ENCODE measurements at regions not wholly inside any gene's neighbourhood (a gene's known extent, or its start where the extent isn't known, plus 50 kb on each side); places are given as distances from the start of the nearest gene placed in this dataset.
A peak's percentile ranks its signal among the peaks of the same experiment; 100 is the strongest.

GRCh38 chr6:4451718-4452117 lies 316.3 kb upstream of the ECI2 start:
- no peak for ATAC-seq (ENCODE audit: low read depth)
- Histone ChIP-seq H3K4me3 (ENCODE audit: severe bottlenecking) (no peak overlapping the region), H3K4me1 (ENCODE audit: insufficient read depth, poor library complexity, severe bottlenecking) (peaks cover 6% of the 10 kb centered on the region), H3K36me3 (ENCODE audit: low read depth) (no peaks in the 10 kb centered on the region), H3K27ac (ENCODE audit: poor library complexity, severe bottlenecking) (no peak overlapping the region), H3K9me3 (ENCODE audit: severe bottlenecking) (no peaks in the 10 kb centered on the region), H3K27me3 (ENCODE audit: insufficient read depth, poor library complexity, severe bottlenecking) (no peaks in the 10 kb centered on the region)
- no peak for DNase-seq (ENCODE audit: low spot score)
- no peak for TF ChIP-seq CTCF (IDR thresholded peaks at IDR 0.05; ENCODE audit: poor library complexity, severe bottlenecking)

- no peak for DNase-seq (ENCODE audit: low spot score)
- H3K27ac ChIP-seq (ENCODE audit: poor library complexity, severe bottlenecking), result no peak overlapping the region
- no peak for ATAC-seq (ENCODE audit: low read depth)
- H3K4me1 ChIP-seq (ENCODE audit: insufficient read depth, poor library complexity, severe bottlenecking), result peaks cover 6% of the 10 kb centered on the region
- no peaks in the 10 kb centered on the region for H3K36me3 ChIP-seq (ENCODE audit: low read depth)
- no peak for TF ChIP-seq CTCF (IDR thresholded peaks at IDR 0.05; ENCODE audit: poor library complexity, severe bottlenecking)
- no peak overlapping the region for H3K4me3 ChIP-seq (ENCODE audit: severe bottlenecking)
- H3K9me3 ChIP-seq (ENCODE audit: severe bottlenecking), result no peaks in the 10 kb centered on the region
- H3K27me3 ChIP-seq (ENCODE audit: insufficient read depth, poor library complexity, severe bottlenecking), result no peaks in the 10 kb centered on the region
Measured at GRCh38 chr6:4451081-4451480, 315.7 kb upstream of the ECI2 start.

- TF ChIP-seq CTCF (IDR thresholded peaks at IDR 0.05; ENCODE audit: poor library complexity, severe bottlenecking), result no peak
- Histone ChIP-seq H3K4me3 (ENCODE audit: severe bottlenecking) (no peak overlapping the region), H3K27me3 (ENCODE audit: insufficient read depth, poor library complexity, severe bottlenecking) (no peaks in the 10 kb centered on the region), H3K4me1 (ENCODE audit: insufficient read depth, poor library complexity, severe bottlenecking) (peaks cover 6% of the 10 kb centered on the region), H3K36me3 (ENCODE audit: low read depth) (no peaks in the 10 kb centered on the region), H3K27ac (ENCODE audit: poor library complexity, severe bottlenecking) (no peak overlapping the region), H3K9me3 (ENCODE audit: severe bottlenecking) (no peaks in the 10 kb centered on the region)
- no peak for ATAC-seq (ENCODE audit: low read depth)
- DNase-seq (ENCODE audit: low spot score), result no peak
Measured at GRCh38 chr6:4450237-4450636, 314.9 kb upstream of the ECI2 start.

GRCh38 chr6:4449409-4449808 lies 314.0 kb upstream of the ECI2 start:
- Histone ChIP-seq H3K27me3 (ENCODE audit: insufficient read depth, poor library complexity, severe bottlenecking) (no peaks in the 10 kb centered on the region), H3K36me3 (ENCODE audit: low read depth) (no peaks in the 10 kb centered on the region), H3K9me3 (ENCODE audit: severe bottlenecking) (no peaks in the 10 kb centered on the region), H3K27ac (ENCODE audit: poor library complexity, severe bottlenecking) (no peak overlapping the region), H3K4me3 (ENCODE audit: severe bottlenecking) (no peak overlapping the region), H3K4me1 (ENCODE audit: insufficient read depth, poor library complexity, severe bottlenecking) (peaks cover 6% of the 10 kb centered on the region)
- DNase-seq (ENCODE audit: low spot score), result no peak
- no peak for TF ChIP-seq CTCF (IDR thresholded peaks at IDR 0.05; ENCODE audit: poor library complexity, severe bottlenecking)
- 0 out of 3 replicates have a peak, but pooled peaks have one; percentile 33 for ATAC-seq (ENCODE audit: low read depth)

- Histone ChIP-seq H3K9me3 (ENCODE audit: severe bottlenecking) (no peaks in the 10 kb centered on the region), H3K36me3 (ENCODE audit: low read depth) (no peaks in the 10 kb centered on the region), H3K4me3 (ENCODE audit: severe bottlenecking) (no peak overlapping the region), H3K4me1 (ENCODE audit: insufficient read depth, poor library complexity, severe bottlenecking) (peaks cover 6% of the 10 kb centered on the region), H3K27me3 (ENCODE audit: insufficient read depth, poor library complexity, severe bottlenecking) (no peaks in the 10 kb centered on the region), H3K27ac (ENCODE audit: poor library complexity, severe bottlenecking) (no peak overlapping the region)
- ATAC-seq (ENCODE audit: low read depth) (no peak), DNase-seq (ENCODE audit: low spot score) (no peak)
- TF ChIP-seq CTCF (IDR thresholded peaks at IDR 0.05; ENCODE audit: poor library complexity, severe bottlenecking), result no peak
Measured at GRCh38 chr6:4448841-4449240, 313.5 kb upstream of the ECI2 start.

All from RWPE2 (cell line).